H1 (cell line): ENCODE measurements at regions not wholly inside any gene's neighbourhood (a gene's known extent, or its start where the extent isn't known, plus 50 kb on each side); places are given as distances from the start of the nearest gene placed in this dataset.

Source experiments
- CTBP2 ChIP-seq: IDR thresholded peaks from 2 replicates; pipeline ENCODE4 v1.7.0; 2011; ENCODE audit warnings: borderline replicate concordance, mild to moderate bottlenecking, moderate library complexity, mixed read lengths, low read length; ENCODE audit not compliant: insufficient read depth, insufficient read length
- MAFK ChIP-seq: IDR thresholded peaks from 2 replicates; pipeline ENCODE4 v1.6.1; 2012; ENCODE audit warnings: low read depth, mild to moderate bottlenecking, improper control_type of control experiment, low read length
- SIX5 ChIP-seq: IDR thresholded peaks from 2 replicates; pipeline ENCODE4 v1.6.1; 2011; ENCODE audit warnings: mild to moderate bottlenecking, low read depth, low read length
- USF2 ChIP-seq: IDR thresholded peaks from 2 replicates; pipeline ENCODE4 v1.6.1; 2011; ENCODE audit warnings: low read length, improper control_type of control experiment
- YY1 ChIP-seq: IDR thresholded peaks from 2 replicates; pipeline ENCODE4 v1.6.1; 2011; ENCODE audit warnings: low read depth, mild to moderate bottlenecking, low read length

- no peak for TF ChIP-seq SIX5
- TF ChIP-seq YY1, result no peak
- TF ChIP-seq USF2, result no peak
- no peak for TF ChIP-seq MAFK
- no peak for TF ChIP-seq CTBP2
Observed at GRCh38 chr9:107593224-107593870, 103.8 kb upstream of the KLF4 start (continued).
